Stimulated activated CD8-positive, alpha-beta memory T cell treated with anti-CD3 and anti-CD28 coated beads, Interleukin-12 subunit alpha, Interleukin-12 subunit beta, amount 100 ng/mL, for 24 hours (primary cell): ENCODE measurements at regions not wholly inside any gene's neighbourhood (a gene's known extent, or its start where the extent isn't known, plus 50 kb on each side); places are given as distances from the start of the nearest gene placed in this dataset.

ENCODE experiments used
- DNase-seq: peaks from one replicate; pipeline ENCODE4 v3.0.0-alpha.2; 2020; ENCODE audit errors: extremely low read depth

- DNase-seq = no peak
Observed at GRCh38 chr13:74409551-74409950, 275.3 kb upstream of the KLF12 start.

GRCh38 chr13:74406420-74406819 lies 272.2 kb upstream of the KLF12 start:
- no peak for DNase-seq

DNA sequence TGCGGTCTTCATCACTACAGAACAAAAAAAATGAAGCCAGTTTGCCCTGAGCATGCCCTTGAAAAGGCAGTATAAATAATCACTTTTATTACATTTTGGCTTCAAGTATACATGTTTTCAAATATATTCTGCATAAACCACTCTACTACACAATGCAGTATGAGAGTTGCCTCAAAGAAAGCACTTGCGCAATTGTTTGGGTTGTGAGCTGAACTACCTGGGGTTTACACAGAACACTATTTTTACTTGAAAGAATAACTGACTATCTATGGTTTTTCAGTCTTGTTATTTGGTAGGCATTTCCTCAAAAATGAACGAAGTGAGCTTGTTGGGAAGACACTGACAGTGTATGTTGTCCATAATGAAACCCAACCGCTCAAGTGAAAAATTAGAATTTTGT lies 264.4 kb upstream of the KLF12 start:
- DNase-seq = no peak

DNA sequence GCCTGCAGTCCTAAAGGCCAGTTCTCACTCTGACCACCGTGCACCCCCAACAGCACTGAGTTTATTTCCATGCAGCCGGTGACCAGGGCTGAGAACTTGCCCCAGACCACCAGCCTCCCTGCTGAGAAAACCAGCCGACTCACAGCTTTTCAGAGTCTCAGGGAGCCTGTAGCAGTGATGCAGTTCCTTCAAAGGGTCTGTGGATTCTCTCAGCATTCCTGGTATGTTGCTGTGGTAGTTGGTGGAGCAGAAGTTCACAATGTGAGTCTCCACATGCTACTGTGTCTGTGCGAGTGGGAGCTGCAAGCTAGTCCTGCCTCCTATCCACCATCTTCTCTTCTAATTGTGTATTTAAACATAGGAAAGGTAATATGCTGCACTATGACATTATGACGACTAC lies 254.9 kb upstream of the KLF12 start:
- no peak for DNase-seq

- DNase-seq = no peak
Observed at GRCh38 chr13:74388626-74389025, 254.4 kb upstream of the KLF12 start.

- DNase-seq = no peak
Observed at GRCh38 chr13:74372511-74372910, 238.3 kb upstream of the KLF12 start.

DNA sequence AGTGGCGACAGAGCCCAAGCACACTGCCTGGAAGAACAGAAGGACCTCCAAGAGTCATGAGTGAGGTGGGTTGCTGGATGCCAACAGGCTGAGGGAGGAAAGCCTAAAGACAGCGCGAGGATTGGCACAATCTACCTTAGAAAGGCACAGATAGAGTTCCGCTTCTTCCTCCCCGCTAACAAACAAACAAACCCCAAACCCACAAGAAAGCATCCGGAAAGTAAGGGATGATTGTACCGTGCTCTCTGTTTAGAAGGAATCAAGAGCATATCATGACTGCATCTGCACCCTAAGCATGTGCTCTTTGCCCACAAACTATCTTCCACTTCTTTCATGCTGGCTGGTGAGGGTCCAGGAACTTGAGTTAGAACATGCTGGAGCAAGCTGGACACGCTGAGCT lies 233.0 kb upstream of the KLF12 start:
- DNase-seq = no peak

DNA sequence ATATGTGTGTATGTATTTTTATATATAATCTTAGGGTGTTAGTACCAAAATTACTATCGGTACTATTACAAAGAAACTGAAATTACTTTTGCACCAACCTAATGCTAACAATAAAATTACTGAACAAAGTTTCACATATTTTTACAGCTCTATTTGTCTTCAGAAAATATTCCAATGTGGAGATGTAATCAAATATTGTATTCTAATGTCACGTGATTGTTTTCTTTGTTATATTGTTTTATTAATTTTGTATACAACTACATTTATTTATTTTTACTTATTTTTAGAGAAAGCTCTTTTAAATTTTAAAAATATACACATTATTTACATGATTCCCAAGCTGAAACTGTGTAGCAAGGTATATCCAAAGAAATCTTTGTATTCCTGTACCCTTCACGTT lies 227.1 kb upstream of the KLF12 start:
- no peak for DNase-seq

DNA sequence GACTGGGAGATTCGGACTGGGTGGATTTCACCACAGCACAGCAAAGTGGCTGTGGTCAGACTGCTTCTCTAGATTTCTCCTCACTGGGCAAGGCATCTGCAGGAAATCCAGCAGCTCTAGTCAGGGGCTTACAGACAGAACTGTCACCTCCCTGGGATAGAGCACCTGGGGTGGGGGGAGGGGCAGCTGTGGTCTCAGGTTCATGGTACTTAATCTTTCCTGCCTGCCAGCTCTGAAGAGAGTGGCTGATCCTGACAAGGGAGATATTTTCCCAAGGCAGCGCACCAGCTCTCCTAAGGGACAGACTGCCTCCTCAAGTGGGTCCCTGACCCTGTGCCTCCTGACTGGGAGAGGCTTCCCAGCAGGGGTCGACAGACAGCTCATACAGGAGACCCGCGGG lies 212.8 kb upstream of the KLF12 start:
- DNase-seq = no peak

- no peak for DNase-seq
Observed at GRCh38 chr13:74338341-74338740, 204.1 kb upstream of the KLF12 start.

DNA sequence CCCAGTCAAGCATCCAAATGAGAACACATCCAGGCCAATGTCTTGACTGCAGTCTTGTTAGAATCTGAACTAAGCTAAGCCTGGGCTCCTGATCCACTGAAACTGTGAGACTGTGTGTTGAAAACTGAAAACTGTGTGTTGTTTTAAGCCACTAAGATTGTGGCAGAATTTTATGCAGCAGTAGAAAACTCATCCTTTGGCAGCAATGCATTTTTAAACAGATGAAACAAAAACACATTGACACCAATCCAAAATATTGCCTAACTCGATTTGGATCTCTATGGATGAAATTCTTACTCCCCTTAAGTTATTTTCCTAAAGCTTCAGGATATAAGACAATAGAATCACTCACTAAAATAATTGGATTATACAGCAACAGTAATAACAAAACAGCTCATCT lies 202.3 kb upstream of the KLF12 start:
- DNase-seq = no peak

DNA sequence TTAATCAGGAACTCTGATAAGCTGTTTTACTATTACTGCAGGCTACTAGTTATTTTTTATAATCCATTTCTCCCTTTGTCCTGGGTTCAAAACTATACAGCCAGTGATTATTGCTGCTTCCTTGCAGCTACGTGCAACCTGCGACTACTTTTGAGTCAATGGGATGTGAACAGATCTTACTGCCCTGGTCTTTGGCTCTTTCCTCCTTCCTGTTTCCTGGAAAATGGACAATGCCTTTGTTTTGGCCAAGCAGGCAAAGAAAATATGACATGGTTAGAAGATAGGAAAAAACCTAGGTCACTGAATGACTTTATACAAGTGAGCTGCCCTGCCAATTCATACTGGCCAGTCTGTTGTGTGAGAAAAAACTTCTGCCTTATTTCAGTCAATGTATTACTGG lies 201.2 kb upstream of the KLF12 start:
- no peak for DNase-seq

- DNase-seq = no peak
Observed at GRCh38 chr13:74329962-74330361, 195.8 kb upstream of the KLF12 start.

DNA sequence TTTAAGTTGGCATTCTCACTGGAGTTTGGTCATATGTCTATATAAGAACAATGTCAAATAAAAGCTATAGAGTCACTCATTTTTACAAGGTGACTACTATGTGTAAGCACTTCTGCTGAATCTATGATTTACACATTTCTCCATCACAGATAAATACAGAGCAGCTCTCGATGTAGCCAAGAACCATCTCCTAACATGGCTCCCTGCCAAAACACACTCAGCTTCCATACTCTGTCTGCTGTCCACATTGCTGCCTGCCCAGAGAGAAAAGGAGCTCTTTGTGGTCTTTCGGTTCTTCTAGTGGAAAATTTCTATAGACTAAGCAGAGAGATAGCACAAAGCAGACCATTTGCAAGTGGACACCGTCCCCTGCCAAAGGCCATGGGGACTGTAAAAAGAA lies 190.9 kb upstream of the KLF12 start:
- DNase-seq = no peak

DNA sequence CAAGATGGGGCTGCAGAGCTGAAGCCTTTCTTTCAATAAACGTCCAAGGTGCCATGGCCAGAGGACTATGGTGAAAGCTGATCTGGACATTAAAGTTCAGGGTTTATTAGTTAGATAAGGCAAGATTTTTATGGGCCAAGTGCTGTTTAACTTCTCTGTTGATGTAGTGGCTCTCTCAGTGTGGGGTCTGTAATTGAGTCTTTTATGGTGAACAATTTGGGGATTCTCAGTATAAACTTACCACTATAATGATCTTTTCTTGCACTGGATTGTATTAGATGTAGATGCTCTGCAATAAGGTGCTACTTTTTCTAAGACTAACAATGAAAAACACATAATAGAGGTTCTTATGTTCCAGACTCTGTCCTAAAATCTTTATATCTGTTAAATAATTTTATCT lies 190.1 kb upstream of the KLF12 start:
- DNase-seq = no peak

DNA sequence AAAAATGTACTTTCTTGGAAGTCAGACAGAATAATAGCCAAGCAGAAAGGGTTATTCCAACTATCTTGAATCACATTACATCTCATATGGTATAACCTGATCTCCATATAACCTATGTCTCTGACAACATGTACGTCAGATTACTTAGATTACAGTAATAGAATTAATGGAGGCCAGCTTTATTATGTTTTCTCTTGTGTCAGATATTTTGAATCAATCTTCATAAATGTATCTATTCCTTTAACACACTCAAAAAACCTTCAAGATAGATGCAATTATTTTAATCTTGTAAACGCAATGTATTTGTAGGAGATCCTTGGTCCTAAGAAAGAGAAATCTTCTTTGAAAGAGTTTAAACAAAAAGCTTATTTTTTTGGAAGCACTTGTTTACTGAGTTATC lies 188.4 kb upstream of the KLF12 start:
- no peak for DNase-seq

GRCh38 chr13:74320282-74320681 lies 186.1 kb upstream of the KLF12 start:
- DNase-seq = no peak

DNA sequence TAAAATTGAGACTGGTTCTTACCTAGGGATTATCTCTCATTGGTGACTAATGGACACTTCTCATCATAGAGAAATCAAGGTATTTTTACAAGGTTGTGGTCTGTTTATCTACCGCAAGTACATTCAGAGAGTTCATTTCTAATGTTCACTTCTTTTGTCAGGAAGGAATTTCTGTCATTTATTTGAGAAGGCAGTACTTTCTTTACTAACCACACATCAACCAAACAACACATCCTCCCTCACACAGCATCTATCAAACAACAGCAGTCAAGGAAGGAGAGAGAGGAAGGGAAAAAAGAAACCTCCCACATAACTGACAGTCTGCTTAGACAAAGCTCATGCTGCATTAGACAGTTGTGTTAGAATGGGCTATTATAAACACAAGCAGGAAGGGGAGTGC lies 182.3 kb upstream of the KLF12 start:
- DNase-seq = no peak

DNA sequence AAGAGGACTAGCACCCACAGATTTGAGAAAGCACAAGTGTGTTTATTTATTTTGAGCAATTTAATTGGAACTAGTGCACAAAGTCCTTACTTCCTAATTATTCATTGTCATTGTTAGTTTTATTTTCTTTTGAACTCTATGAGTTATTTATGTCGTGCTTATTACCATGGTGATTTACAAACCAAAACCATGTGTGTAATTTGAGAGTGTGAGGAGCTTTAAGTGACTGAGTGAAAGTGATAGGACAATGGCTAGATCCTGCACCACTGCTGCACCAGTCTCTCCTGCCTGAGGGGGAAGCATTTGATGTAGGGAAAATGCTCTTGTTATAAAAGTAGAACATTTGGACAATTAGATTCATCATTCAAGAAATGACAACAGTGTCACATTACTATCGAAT lies 172.3 kb upstream of the KLF12 start:
- DNase-seq = no peak

DNA sequence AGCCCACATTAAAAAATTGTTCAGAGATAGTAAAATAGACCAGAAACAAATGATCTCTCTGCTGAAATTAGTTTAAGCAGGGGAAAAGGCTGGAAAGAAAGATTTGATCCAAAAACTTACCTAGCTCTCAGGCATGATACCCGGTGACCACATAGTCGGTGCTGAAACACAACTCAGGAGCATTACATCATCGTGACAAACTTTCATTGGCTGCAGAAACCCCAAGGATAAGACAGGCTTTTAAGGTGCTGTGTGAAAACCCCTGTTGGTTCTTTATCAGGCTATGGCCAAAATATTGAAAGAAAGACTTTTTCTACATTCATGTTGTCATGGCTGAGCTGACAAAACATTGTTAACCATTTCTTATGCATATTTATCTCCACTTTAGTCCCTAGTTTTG lies 171.7 kb upstream of the KLF12 start:
- no peak for DNase-seq

DNA sequence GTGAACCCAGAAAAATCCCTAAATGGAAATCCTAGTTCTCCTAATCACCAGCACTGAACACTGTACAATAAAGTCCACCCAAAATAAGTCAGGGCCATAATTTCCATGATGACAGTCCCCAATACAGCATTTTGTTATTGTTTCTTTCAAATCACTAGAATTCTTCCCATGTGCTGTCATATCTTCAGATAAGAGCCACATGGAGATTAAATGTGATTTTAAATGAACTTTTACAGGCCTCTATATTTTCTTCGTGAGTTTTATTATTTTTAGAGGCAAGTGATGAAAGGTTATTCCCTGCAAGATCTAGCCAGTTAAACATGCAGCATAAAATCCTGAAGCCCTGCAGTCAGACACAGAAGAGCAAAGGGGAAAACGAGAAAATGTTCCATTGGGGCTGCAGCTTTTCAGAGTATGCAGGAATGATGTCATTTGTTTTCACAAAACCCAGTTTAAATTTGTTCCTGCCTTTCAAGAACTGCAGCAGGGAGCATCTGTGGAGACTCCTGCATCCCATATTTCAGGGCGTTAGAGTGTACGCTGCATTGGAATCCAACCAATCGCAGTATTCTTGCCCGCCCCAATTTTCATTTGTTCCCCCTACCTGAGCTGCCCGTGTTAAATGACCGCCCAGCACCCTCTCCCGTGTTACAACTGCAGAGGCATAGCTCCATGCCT lies 167.2 kb upstream of the KLF12 start:
- DNase-seq = no peak

- DNase-seq = no peak
Observed at GRCh38 chr13:74300162-74300561, 166.0 kb upstream of the KLF12 start.

DNA sequence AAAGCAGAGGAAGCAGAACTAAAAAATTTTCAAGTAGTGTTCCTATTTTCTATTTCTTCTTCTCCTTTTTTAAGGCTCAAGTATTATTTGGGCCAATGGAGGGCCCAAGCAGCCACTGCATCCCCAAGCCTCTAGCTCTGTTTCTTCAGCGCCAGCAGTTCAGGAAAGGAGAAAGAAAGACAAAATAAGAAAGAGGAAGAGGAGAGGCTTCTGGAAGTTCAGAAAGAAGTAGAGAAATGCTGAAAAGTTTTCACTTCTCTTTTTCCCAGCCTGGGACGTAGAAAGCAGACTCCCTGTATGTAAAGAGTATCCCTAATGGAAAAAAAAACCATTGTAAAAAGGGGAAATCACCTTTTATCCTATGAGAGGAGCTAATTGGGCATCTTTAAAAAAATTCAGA lies 165.5 kb upstream of the KLF12 start:
- no peak for DNase-seq

DNA sequence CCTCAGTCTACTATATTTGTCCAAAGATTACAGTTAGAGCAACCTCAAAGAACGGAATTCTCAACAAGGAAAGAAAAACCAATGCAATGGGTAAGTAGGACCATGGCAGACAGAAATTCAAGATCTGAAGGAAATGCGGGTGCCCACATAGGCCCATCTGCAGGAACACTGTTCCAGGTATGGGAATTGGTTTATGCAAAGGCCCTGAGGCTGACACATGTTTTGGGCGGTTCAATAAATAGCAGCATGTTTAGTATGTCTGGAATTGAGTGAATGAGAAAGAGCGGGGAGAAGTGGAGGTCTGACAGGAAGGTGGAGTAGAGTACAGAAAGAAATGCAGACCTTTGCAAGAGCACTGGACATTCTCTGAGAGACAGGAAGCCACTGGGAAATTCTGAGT lies 164.7 kb upstream of the KLF12 start:
- DNase-seq = no peak
